NCI-H2171 (cell line): ENCODE measurements at regions not wholly inside any gene's neighbourhood (a gene's known extent, or its start where the extent isn't known, plus 50 kb on each side); places are given as distances from the start of the nearest gene placed in this dataset.
"Not testable (repeated sequence)": the region's sequence is repeated elsewhere in the genome, so short reads cannot be mapped to it uniquely, and the experiment has no call there.

ENCODE experiments used
- DNase-seq: peaks from one replicate; lab custom pipeline; 2025; lab: John Stamatoyannopoulos, UW

DNA sequence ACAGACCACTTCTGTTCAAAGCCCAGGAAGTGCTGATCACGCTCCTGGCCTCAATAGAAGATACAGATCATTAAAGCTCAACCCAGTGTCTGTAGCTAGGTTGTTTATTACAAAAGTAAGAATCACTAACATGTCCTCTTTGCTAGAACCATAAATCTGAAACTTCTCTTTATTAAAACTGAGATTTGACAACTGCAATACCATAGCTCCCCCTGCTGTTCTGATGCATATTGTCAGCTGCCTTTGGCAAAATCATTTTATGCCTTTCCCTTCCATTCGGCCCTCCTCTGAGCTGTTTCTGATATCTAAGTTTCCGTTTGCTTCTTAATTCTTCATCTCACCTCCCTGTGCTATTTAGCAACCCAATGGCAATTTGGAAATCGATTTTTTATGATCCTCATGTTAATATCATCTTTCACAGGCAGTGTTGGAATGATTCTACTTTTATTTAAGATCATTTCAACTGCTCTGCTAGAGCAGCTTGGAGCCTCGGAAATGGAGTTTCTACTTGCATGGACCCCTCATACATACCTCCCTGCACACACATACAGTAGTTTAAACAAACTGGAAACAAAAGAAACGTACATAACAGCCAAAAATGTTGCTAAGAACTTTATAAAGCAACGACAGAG lies 998.8 kb downstream of the MAT2B start:
- no peak for DNase-seq

DNA sequence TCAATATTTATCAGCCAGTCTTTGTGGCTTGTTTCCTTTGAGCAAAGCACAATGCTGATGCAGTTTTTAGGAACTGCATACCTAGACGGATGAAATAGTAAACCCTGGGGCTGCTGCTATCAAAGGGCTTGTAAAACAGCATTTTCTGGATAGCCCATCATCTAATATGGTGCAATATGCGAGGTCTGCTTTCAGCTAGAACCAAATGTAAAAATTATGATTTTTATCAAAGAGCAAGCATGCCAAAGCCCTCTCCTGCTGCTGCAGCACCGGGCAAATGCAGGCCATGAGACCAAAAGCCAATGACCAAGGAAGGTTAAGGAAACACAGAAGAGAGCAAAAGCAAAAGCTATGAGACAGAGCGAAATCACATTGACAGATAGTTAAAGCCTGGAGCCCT lies 1000.4 kb downstream of the MAT2B start:
- DNase-seq, result no peak

DNA sequence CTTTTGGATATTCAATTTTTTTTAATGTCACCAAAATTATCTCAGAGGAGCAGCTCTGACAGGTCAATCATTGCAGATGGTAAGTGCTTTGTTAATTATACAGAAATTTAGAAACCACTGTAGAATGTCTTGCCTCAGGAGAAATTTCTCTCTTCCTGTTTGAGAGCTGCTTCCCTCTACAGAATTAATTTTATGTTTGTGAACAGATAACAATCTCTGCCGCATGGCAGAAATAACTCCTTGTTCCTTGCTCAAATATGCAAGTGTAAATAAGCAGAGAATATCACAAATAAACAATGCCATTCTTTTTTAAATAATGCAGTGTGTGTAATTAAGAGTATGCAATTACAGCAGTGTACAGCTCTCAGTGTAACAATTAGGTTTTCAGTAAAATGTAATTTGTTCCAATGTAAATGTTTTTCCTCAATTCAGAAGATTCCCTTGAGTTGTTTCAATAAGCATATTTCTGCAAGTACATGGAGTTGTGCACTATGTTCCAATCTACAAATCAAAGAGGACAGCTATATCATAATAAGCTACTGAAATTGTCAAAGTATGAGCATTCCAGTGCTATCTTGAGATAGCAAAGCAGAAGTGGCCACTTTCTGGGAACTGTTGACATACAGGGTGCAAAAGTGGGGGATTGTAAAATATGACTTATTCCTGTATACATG lies 1012.8 kb downstream of the MAT2B start:
- DNase-seq, result no peak

DNA sequence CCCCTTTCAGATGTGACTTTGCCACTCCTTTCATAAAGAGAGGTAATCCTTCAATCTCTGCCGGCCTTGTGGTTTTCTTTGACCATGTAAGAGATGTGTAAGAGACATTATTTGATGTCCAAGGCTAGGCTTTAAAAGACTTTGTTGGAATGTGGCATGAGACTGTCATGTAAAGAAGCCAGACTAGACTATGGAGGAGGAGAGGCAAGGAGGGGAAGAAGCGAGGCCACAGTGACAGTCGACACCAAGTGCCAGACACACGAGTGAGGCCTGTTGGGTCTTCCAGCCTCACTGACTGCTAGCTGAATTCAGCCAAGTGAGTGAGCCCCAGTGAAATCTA lies 1013.3 kb downstream of the MAT2B start:
- DNase-seq, result no peak

DNA sequence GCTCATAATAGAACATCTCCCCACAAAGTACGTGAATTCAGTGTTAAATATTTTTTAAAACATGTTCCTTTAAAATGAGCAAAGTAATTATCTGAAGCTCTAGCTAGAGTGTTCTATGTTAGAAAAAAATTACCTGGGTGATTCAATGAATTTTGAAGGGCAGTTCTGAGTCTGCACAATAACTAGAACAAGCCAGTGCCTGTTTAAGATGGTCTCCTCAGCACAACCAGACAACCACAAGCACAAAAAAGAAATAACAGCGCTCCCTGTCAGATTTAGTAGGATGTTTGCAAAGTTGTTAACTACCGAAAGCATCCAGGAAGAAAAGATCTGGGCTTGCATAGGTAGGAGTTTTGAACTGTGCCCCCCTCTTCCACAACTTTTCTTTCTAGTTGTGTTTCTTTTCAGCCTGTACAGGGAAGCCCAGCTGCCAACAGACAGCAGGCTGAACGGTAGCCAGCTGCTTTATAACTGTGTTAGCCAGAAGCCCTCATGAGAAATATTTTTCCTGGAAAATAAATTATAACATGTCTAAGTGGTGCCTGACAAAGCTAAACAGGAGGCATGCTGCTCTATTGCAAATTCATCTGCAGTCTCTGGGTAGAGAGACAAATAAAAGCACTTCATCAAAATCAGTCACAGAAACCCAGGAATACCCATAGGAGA lies 1026.9 kb downstream of the MAT2B start:
- DNase-seq, result no peak

DNA sequence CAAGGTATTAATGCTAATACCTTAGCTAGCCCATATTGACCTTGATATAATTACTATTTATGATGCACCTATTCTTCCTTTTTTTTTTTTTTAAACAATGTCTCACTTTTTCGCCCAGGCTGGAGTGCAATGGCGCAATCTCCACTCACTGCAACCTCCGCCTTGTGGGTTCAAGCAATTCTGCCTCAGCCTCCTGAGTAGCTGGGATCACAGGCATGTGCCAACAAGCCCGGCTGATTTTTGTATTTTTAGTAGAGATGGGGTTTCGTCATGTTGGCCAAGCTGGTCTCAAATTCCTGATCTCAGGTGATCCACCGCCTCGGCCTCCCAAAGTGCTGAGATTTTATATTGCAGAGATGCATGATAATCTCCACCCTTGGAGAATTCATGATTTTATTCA lies 1028.0 kb downstream of the MAT2B start:
- not testable (repeated sequence) for DNase-seq

DNA sequence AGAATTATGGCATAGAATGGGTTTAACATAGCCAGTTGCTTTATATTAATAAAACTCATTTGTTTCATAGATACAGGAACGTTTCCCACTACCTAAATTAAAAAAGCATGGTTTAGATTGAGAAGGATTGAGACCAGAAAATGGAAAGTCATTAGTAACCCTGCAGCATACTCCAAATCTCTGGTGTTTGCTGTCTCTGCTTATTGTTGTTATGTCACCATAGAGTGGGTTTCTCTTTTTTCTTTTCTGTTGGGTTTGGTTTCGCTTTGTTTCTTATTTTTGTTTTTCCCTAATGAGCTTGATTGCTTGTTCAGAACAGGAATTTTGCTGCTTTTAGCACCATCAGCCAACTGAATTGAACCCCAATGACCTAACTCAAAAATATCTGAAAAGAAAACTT lies 1034.8 kb downstream of the MAT2B start:
- no peak for DNase-seq

DNA sequence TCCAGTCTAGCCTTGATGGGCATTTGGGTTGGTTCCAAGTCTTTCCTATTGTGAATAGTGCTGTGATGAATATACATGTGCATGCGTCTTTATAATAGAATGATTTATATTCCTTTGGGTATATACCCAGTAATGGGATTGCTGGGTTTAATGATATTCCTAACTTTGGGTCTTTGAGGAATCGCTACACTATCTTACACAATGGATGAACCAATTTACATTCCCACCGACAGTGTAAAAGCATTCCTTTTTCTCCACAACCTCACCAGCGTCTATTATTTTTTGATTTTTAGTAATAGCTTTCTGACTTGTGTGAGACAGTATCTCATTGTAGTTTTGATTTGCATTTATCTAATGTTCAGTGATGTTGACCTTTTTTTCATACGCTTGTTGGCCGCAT lies 1040.1 kb downstream of the MAT2B start:
- no peak for DNase-seq

DNA sequence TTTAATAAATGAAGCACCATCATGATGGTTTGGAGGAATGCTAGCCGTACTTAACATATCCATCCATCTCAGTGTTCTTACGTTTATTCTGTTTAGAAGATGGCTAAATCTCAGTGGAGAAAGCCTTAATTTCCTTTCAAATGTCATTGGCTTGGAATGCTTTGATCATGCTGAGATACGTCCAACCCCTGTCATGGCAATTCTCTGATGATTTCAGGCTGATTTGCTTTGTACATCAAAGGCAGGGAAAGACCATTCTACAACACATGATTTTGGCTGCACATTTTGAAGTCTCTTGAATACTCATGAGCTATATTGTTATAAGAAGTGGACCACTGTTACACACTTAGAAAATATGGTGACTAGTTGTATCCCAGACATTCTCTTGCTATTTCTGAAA lies 1048.4 kb downstream of the MAT2B start:
- no peak for DNase-seq

DNA sequence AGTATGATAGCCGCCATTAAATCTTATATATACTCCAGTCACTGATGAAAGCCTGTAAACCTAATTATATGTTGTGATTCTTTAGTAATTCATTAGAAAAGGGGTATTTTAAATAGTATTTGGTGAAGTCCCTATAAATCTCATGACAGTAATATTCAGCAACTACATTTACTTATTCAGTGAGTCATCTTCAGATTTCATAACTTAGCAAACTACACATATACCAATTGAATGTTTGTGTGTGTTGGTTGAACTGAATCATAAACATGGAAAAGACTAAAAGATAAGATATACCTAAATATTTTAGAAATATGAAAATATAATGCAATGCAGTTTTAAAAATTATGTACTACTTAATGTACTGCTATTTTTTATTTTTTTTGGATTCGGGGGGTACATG lies 1050.4 kb downstream of the MAT2B start:
- DNase-seq, result no peak

DNA sequence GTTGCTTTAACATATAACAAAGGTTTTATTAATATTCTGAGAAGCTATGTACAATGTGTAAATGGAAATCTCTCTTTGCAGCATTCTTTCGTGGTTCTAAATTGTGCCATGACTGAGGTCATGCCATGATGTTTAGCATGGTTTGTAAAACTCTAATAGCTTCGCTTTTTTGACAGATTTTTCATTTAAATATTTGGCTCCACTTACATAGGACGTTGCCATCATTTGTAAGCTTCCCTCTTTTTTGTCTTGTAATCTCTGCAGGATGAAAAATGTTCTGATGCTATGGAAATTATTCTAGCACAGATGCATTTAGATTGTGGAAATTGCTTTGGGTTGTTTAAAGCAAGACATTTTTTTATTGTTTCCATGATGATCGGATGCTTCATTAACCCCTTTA lies 1054.8 kb downstream of the MAT2B start:
- DNase-seq, result no peak

DNA sequence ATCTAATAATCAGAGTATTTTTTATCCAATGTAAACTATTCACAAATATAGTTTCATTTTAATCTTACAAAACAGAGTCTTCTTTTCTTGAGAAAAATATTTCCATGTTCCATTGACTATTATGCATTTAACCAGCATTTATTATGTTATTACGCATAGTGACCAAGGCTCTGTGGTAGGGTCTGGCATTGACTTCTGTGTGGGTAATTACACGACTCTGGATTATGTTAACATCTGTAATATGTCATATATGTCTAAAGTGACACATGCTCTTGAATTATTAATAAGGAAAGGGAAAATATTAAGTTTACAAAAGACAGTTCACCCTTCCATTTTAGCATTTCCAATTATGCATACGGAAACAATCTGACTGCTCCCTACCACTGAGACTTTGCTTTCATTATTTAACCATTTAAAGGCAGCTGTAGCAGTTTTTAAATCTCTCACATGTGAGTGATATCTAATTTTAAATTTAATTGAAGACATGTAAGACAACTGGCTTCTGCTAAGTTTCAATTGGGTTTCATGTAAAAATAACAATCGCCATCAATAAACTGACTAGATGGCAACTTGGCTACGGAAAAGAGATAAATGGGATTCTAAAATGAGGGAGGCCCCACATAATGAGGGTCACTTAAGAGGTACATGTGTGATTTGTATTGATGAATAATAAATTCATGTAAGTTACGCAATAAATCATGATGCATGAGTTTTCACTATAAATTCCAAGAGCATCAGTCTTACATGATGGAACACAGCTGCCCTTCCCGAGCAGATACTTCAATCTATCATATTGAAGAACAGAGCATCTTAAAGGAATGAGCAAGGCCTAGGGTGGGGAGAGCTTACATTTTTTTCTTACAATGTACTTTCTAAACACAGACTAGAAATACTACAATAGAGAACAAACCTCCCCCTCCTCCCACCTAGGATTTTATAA lies 1056.8 kb downstream of the MAT2B start:
- DNase-seq, result no peak

DNA sequence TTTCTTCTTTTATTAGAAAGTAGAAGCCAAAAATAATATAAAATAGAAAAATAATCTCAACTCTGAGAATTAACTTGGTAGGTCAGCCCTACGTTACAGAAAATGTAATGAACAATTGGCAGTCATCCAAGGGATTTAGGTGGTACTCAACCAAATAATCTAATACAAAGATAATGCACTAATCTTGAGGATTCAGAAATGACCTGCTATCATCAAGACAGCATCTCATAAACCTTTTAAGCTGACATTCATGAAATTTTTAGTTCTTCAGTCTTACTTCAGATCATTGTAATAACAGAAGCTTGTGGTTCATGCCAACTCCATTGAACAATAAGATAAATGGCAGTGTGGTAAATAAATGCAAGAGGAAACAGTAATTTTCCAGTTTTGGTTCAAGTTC lies 1058.0 kb downstream of the MAT2B start:
- no peak for DNase-seq

DNA sequence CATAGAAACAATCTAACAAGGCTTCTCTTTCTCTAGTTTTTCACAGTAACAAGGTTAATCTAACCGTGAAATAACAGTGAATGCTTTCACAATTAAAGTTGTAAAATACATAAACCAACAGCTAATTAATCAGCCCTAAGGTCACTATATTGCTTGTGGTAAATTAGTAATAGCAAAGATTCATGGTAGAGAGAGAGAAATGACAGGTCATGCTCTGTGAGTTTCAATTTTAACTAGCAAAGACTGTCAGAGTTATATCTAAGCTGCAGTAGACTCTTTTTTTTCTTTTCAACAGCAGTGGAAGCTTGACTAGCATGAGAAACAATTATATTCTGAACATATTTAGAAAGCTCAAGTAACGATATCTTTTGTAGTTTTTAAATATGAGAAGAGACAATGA lies 1068.0 kb downstream of the MAT2B start:
- DNase-seq, result no peak

DNA sequence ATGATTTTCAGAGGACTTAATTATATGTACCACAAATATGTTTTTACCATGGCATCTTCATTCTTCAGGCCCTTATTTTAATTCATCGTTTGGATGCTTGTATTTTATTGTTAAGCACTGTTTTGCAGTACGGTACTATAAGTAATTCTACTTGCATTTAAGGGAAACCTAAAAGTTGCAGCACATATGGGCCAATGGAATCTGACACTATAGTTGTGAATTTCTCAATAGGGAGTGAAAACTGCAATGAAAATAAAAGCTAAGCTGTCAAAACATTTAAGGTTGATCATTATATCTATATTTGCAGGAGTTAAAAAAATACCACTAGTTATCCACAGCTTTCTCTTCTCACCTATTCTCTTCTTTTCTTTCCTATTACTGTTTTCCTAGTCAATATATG lies 1071.8 kb downstream of the MAT2B start:
- DNase-seq, result no peak

DNA sequence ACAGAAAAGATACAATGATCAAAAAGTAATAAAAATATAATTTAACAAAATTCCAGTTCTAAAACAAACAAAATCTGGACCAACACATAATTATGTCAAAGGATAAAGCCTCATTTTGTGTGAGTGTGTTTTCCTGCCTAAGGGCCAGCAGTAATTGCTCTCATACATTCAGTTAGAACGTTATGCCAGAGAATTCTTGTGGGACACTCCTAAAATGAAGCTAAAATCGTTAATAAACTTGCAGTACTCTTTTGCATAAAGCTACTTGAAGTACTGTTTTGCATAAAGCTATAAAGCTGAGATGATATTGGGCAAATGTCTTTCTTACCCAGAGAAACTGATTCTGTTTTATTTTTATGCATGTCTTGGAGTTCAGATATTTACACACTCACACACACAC lies 1072.3 kb downstream of the MAT2B start:
- DNase-seq, result no peak

DNA sequence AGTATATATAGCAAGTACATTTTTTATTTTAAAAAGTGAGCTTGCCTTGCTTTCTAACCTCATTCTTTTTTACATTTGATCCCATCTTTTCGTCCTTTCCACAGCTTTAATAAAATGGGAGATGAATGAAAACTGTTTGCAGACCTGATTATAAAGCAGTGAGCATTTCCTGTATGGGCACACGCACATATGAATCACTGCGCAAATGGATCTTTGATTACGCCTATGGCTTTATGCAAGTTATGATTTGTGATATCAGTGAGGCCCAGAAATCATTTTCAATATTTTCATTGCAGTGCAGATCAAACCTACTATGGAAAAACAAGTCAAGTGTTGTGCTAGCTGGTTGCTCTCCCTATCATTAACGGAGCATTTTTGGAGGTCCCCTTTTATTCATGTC lies 1073.0 kb downstream of the MAT2B start:
- no peak for DNase-seq

DNA sequence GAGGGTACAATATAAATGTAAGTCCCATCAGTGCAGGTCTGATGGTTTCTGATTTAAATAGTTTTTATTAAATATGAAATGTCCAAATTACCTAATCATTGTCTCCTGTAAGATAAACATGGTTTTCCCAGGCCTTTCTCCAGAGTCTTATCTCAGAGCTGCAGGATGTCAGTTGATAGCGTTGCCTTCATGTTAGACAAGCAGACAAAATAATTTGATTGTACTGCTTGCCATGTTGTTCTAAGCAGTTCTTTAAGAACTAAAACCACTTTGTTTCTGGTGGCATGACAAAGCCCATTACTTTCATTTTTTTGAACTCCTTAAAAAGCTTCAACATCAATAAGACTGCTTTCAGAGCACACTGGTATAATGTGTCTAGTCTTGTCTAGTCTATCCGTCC lies 1073.5 kb downstream of the MAT2B start:
- no peak for DNase-seq

DNA sequence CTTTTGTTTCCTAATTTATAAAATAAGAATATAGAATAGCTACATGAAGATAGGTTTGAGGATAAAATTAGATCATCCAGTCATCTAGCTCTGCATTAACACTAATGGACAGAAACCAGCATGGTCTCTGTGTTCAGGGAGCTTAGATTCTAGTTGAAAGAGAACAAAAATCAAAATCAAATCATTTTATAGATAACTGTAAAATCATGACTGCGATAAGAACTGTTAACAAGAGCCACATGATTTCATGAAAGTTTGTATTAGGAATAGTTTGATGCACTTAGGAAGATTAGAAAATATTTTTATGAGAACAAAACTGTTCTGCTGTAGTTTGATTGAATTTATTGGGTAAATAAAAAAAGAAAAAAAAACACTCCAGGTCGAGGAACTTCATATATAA lies 1074.7 kb downstream of the MAT2B start:
- DNase-seq, result no peak

DNA sequence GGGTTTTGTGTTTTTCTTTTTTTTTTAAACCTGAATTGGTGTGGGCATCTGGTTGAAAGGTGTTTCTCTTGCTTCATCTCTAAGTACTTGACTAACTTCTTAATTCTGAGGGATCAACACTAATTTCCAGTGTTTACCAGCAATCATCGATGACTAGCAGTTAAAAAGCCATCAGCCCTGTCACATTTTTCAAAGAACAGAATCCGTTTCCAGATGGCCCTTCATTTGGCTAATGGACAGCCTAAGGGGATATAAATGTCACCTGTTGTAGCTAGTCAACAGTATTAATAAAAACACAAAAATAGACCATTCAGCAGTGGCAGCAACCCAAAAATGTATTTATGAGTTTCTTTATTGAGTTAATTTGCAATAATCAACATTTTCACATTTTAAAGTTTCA lies 1076.5 kb downstream of the MAT2B start:
- no peak for DNase-seq

DNA sequence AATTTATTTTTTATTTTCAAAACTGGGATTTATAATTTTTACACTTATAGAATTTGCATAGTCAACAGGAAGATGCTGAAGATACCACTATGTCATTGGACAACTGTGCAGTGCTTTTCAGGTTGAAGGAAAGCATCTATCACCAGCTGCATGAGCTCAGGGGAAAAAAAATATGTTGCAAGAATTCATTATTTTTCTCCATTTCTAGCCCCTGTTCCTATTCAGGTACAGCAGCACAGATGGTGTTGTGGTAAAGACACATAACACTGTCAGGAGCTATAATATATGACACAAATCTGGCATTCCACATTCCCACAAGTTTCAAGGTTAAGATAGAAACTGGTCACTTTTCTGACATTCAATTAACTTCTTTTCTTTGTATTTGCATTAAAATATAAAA lies 1088.6 kb downstream of the MAT2B start:
- no peak for DNase-seq

DNA sequence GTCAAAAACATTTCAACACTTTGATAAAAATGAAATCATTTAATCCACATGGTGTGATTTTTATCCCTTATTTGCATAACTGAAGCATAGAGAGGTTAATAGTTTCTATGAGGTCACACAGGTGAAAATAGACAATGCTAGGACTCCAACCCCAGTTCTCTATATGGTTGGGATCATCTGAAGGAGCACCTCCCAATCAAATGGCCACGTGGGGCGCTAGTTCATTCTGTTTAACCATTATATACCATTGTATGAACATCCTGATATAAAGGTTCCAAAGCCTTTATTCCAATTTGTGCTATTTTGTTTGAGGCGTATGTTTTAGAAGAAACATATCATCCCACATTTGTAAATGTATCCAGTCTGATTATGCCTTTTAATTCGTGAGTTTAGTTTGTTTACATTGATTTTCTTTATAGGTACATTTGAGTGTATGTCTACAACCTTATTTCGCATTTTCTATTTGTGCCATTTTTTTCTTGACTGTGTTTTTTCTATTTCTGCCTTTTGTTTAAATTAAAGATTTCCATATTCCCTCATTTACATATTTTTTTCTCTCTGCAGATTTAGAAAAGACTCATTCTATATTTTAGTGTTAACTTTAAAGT lies 1092.0 kb downstream of the MAT2B start:
- DNase-seq, result no peak
